ENCODE measurements at regions not wholly inside any gene's neighbourhood (a gene's known extent, or its start where the extent isn't known, plus 50 kb on each side); places are given as distances from the start of the nearest gene placed in this dataset.

GRCh38 chr5:161157925-161158324 is 305.9 kb upstream of the ATP10B start:
- no peak overlapping the region for H3K4me3 ChIP-seq (ENCODE audit: low read depth, low read length)
- no peak for TF ChIP-seq CTCF (IDR thresholded peaks at IDR 0.05; ENCODE audit: low read depth, low read length)
- H3K27ac ChIP-seq (ENCODE audit: low read depth, low read length), result no peak overlapping the region
- ChIA-PET POLR2A (no interaction called here), CTCF (no interaction called here)
- H3K27me3 ChIP-seq (ENCODE audit: control insufficient read depth, insufficient read depth, low read length), result no peaks in the 10 kb centered on the region
- H3K9me3 ChIP-seq (ENCODE audit: control insufficient read depth, insufficient read depth, low read length), result no peaks in the 10 kb centered on the region
- DNase-seq (ENCODE audit: low read depth, low spot score), result no peak

- no peak for TF ChIP-seq CTCF (IDR thresholded peaks at IDR 0.05; ENCODE audit: low read depth, low read length)
- DNase-seq (ENCODE audit: low read depth, low spot score), result no peak
These were observed 303.4 kb upstream of the ATP10B start for GRCh38 chr5:161155451-161155850.

DNA sequence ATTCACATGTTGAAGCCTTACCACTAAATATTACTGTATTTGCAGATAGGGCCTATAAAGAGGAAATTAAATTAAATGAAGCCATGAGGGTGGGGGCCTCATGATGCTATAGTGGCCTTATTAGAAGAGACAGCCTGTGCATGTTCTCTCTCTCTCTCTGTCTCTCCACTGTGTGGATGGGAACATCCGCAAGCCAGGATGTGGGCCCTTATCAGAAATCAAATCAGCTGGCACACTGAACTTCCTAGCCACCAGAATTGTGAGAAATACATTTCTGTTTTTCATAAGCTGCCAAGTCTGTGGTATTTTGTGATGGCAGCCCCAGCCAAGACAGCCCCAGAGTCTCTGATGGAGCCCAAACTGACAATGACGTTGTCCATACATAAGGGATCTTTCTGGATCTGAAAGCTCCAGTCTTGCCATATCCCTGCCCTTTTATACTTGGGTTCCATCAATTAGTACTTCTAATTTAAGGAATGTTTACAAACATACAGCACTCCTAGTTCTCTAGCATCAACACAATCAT is 300.5 kb upstream of the ATP10B start:
- CTCF ChIA-PET, result no interaction called here
- TF ChIP-seq CTCF (IDR thresholded peaks at IDR 0.05; ENCODE audit: low read depth, low read length), result no peak

More at GRCh38 chr5:161155451-161155850, 303.4 kb upstream of the ATP10B start:
- CTCF ChIA-PET, result no interaction called here
- Histone ChIP-seq H3K27me3 (ENCODE audit: control insufficient read depth, insufficient read depth, low read length) (no peaks in the 10 kb centered on the region), H3K27ac (ENCODE audit: low read depth, low read length) (no peak overlapping the region), H3K9me3 (ENCODE audit: control insufficient read depth, insufficient read depth, low read length) (no peaks in the 10 kb centered on the region), H3K4me3 (ENCODE audit: low read depth, low read length) (no peak overlapping the region)
- POLR2A ChIA-PET, result no interaction called here

DNA sequence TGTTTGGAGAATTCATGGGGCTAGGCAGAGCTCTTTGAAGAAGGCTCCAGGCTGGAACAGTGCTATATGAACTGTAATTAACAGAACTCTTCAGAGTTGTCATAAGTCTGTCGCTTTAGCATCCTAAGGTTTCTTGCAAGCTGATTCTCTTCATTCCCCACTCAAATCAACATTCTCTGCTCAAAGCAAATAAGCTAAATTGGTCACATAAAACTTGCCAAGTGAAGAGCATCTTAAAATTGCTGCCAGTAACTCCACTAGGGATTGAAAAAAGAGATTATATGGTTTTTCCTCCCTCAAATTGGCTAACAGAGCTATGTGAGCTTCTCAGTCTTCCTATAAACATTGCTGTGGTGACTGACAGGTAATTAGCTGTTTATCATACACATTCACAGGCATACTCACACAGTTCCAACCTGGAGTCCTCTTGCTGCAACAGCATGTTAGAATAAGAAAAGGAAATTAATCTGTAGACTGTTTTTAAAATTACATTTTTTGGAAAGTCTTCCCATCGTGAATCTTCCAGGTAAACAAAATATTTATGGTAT is 298.5 kb upstream of the ATP10B start:
- ChIA-PET POLR2A (no interaction called here), CTCF (no interaction called here)

More for the DNA sequence above, 300.5 kb upstream of the ATP10B start:
- H3K9me3 ChIP-seq (ENCODE audit: control insufficient read depth, insufficient read depth, low read length), result no peaks in the 10 kb centered on the region
- POLR2A ChIA-PET, result no interaction called here
- no peak overlapping the region for H3K27ac ChIP-seq (ENCODE audit: low read depth, low read length)
- H3K27me3 ChIP-seq (ENCODE audit: control insufficient read depth, insufficient read depth, low read length), result no peaks in the 10 kb centered on the region
- no peak for DNase-seq (ENCODE audit: low read depth, low spot score)
- no peak overlapping the region for H3K4me3 ChIP-seq (ENCODE audit: low read depth, low read length)

DNA sequence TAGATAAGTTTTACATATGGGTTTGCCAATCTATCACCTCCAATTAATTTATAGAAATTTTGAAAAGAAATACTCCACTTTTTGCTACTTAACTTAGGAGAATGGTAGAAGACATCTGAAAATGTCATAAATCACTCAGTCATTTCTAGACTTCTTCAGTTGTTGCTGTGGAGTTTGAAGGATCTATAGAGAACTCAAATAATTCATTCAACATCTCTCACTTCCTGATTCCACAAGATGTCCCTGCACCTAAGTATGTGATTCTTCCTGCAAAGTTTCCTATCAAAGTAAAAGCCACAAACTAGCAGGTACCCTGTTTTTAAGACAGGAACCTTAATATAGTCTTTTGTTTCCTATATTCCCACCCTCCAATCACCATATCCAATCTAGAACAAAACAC is 297.1 kb upstream of the ATP10B start:
- no peak for TF ChIP-seq CTCF (IDR thresholded peaks at IDR 0.05; ENCODE audit: low read depth, low read length)
- ChIA-PET CTCF (no interaction called here), POLR2A (no interaction called here)
- Histone ChIP-seq H3K27me3 (ENCODE audit: control insufficient read depth, insufficient read depth, low read length) (no peaks in the 10 kb centered on the region), H3K27ac (ENCODE audit: low read depth, low read length) (no peak overlapping the region), H3K4me3 (ENCODE audit: low read depth, low read length) (no peak overlapping the region), H3K9me3 (ENCODE audit: control insufficient read depth, insufficient read depth, low read length) (no peaks in the 10 kb centered on the region)
- no peak for DNase-seq (ENCODE audit: low read depth, low spot score)

More for the DNA sequence above, 298.5 kb upstream of the ATP10B start:
- no peak overlapping the region for H3K27ac ChIP-seq (ENCODE audit: low read depth, low read length)
- TF ChIP-seq CTCF (IDR thresholded peaks at IDR 0.05; ENCODE audit: low read depth, low read length), result no peak
- no peak overlapping the region for H3K4me3 ChIP-seq (ENCODE audit: low read depth, low read length)
- H3K27me3 ChIP-seq (ENCODE audit: control insufficient read depth, insufficient read depth, low read length), result no peaks in the 10 kb centered on the region
- no peaks in the 10 kb centered on the region for H3K9me3 ChIP-seq (ENCODE audit: control insufficient read depth, insufficient read depth, low read length)
- DNase-seq (ENCODE audit: low read depth, low spot score), result no peak
